ENCODE measurements at regions not wholly inside any gene's neighbourhood (a gene's known extent, or its start where the extent isn't known, plus 50 kb on each side); places are given as distances from the start of the nearest gene placed in this dataset.

DNA sequence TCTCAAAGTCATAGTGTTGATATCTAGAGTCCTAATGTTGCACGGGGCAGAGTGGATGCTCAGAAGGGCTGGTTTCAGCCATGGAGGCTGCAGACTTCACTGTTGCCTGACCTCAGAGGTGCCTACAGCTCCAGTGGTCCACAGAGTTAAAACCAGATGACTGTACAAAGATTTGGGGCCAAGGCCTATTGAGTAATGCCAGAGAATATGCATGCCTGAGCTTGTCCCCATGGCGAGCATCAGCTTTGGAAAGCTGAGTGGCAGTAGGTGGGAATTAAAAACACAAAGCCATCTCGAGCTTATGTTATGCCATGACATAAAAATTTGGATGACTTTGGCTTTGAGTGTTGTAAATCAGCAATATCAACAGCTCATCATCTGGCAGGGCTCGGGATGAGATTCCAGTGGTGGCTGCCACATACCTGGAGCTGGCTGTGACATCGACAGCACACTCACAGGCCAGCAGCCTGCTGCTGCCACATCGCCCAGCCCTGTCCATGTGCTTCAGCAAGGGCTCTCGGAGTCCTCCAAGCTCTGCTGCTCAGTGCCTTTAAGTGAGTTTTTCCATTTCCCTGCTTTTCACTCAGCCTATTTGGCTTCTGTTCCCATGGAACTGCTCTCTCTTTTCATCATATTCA lies 379.6 kb downstream of the TNS3 start:
- peak overlapping the region; percentile 1 to 29 for H2BK12ac ChIP-seq (ENCODE audit: low read length in 2 of 2)
- WGBS: 85% methylated on average over 7 of the region's 7 CpGs
- H3K23ac ChIP-seq (ENCODE audit: low read length in 2 of 2): no peak overlapping the region
- H3K4me2 ChIP-seq (ENCODE audit: low read length, poor library complexity, severe bottlenecking): no peak overlapping the region
- no peak overlapping the region for H4K8ac ChIP-seq (ENCODE audit: low read length)
- no peaks in the 10 kb centered on the region for H3K9me3 ChIP-seq (ENCODE audit: control insufficient read depth, low read length)
- H2BK5ac ChIP-seq (ENCODE audit: low read depth, low read length, poor library complexity, severe bottlenecking): no peak overlapping the region
- H2BK15ac ChIP-seq (ENCODE audit: low read depth, poor library complexity, severe bottlenecking): no peak overlapping the region
- no peak for DNase-seq
- H3K4me1 ChIP-seq (ENCODE audit: control insufficient read depth, insufficient read depth, low read depth, low read length): no peaks in the 10 kb centered on the region
- no peak overlapping the region for H2AFZ ChIP-seq (ENCODE audit: low read depth, low read length)
- no peaks in the 10 kb centered on the region for H3K36me3 ChIP-seq (ENCODE audit: control insufficient read depth in 1 of 2, insufficient read depth in 2 of 2, low read depth in 1 of 2, low read length in 2 of 2)
- H3K14ac ChIP-seq (ENCODE audit: low read length in 2 of 2): peak overlapping the region in 1 of 2 experiments; percentile 61
- H2BK120ac ChIP-seq (ENCODE audit: low read depth, low read length): no peak overlapping the region
- no peaks in the 10 kb centered on the region for H3K79me1 ChIP-seq (replicated peaks; ENCODE audit: low read length, poor library complexity, severe bottlenecking)
- no peak overlapping the region for H3K27ac ChIP-seq (ENCODE audit: low read length, poor library complexity, severe bottlenecking)
- no peak overlapping the region for H4K91ac ChIP-seq (ENCODE audit: low read length)
- no peak overlapping the region for H3K18ac ChIP-seq (ENCODE audit: low read depth in 1 of 2, low read length in 2 of 2)
- no peak overlapping the region for H3K4me3 ChIP-seq (ENCODE audit: insufficient read depth in 1 of 2, low read depth in 1 of 2, low read length in 2 of 2)
- no peak overlapping the region for H3K4ac ChIP-seq (ENCODE audit: low read depth in 1 of 2, low read length in 2 of 2)
- no peak overlapping the region for H2AK5ac ChIP-seq (ENCODE audit: low read length, severe bottlenecking)
- H3K9ac ChIP-seq (ENCODE audit: low read length): no peak overlapping the region
- H3K27me3 ChIP-seq (ENCODE audit: control insufficient read depth in 1 of 2, insufficient read depth in 1 of 2, low read length in 2 of 2): no peaks in the 10 kb centered on the region

DNA sequence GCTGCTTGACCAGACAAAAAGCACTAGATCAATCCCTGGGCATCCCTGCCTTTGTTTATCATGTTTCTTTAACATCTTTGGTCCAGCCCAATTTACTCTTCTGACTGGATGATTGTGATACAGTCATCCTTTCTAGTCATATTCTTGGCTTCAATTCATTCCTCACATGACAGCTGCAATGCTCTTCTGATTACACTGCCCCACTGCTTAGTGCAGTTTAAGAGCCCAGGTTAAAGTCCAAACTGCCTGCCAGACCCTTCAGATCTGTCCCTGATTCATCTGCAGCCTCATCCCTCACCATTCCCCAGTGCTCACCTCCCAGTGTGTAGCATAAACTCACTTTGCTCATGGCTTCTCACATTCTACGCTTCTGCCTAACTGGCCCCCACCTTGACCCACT lies 383.8 kb downstream of the TNS3 start:
- Histone ChIP-seq H3K4me2 (ENCODE audit: low read length, poor library complexity, severe bottlenecking) (no peak overlapping the region), H3K27me3 (ENCODE audit: control insufficient read depth in 1 of 2, insufficient read depth in 1 of 2, low read length in 2 of 2) (no peaks in the 10 kb centered on the region), H3K36me3 (ENCODE audit: control insufficient read depth in 1 of 2, insufficient read depth in 2 of 2, low read depth in 1 of 2, low read length in 2 of 2) (no peaks in the 10 kb centered on the region), H3K14ac (ENCODE audit: low read length in 2 of 2) (no peak overlapping the region), H2AK5ac (ENCODE audit: low read length, severe bottlenecking) (no peak overlapping the region), H3K9me3 (ENCODE audit: control insufficient read depth, low read length) (no peaks in the 10 kb centered on the region), H3K4ac (ENCODE audit: low read depth in 1 of 2, low read length in 2 of 2) (no peak overlapping the region), H4K91ac (ENCODE audit: low read length) (no peak overlapping the region), H4K8ac (ENCODE audit: low read length) (no peak overlapping the region), H3K27ac (ENCODE audit: low read length, poor library complexity, severe bottlenecking) (no peak overlapping the region), H3K9ac (ENCODE audit: low read length) (peak overlapping the region; percentile 31), H2BK12ac (ENCODE audit: low read length in 2 of 2) (no peak overlapping the region), H3K23ac (ENCODE audit: low read length in 2 of 2) (no peak overlapping the region), H2BK5ac (ENCODE audit: low read depth, low read length, poor library complexity, severe bottlenecking) (no peak overlapping the region), H2BK15ac (ENCODE audit: low read depth, poor library complexity, severe bottlenecking) (no peak overlapping the region), H3K79me1 (replicated peaks; ENCODE audit: low read length, poor library complexity, severe bottlenecking) (no peaks in the 10 kb centered on the region), H3K4me1 (ENCODE audit: control insufficient read depth, insufficient read depth, low read depth, low read length) (no peaks in the 10 kb centered on the region), H3K18ac (ENCODE audit: low read depth in 1 of 2, low read length in 2 of 2) (no peak overlapping the region), H2BK120ac (ENCODE audit: low read depth, low read length) (no peak overlapping the region), H2AFZ (ENCODE audit: low read depth, low read length) (no peak overlapping the region), H3K4me3 (ENCODE audit: insufficient read depth in 1 of 2, low read depth in 1 of 2, low read length in 2 of 2) (no peak overlapping the region)
- 91% methylated on average over 1 of the region's 1 CpG for WGBS
- no peak for DNase-seq

GRCh38 chr7:47197486-47197885 lies 384.4 kb downstream of the TNS3 start:
- H2BK5ac ChIP-seq (ENCODE audit: low read depth, low read length, poor library complexity, severe bottlenecking): no peak overlapping the region
- H3K18ac ChIP-seq (ENCODE audit: low read depth in 1 of 2, low read length in 2 of 2): peak overlapping the region in 1 of 2 experiments; percentile 16
- H2BK15ac ChIP-seq (ENCODE audit: low read depth, poor library complexity, severe bottlenecking): no peak overlapping the region
- H3K27ac ChIP-seq (ENCODE audit: low read length, poor library complexity, severe bottlenecking): no peak overlapping the region
- no peak for DNase-seq
- H2BK120ac ChIP-seq (ENCODE audit: low read depth, low read length): no peak overlapping the region
- no peak overlapping the region for H2AK5ac ChIP-seq (ENCODE audit: low read length, severe bottlenecking)
- H3K9ac ChIP-seq (ENCODE audit: low read length): no peak overlapping the region
- H3K4me2 ChIP-seq (ENCODE audit: low read length, poor library complexity, severe bottlenecking): no peak overlapping the region
- H3K27me3 ChIP-seq (ENCODE audit: control insufficient read depth in 1 of 2, insufficient read depth in 1 of 2, low read length in 2 of 2): no peaks in the 10 kb centered on the region
- H3K4me3 ChIP-seq (ENCODE audit: insufficient read depth in 1 of 2, low read depth in 1 of 2, low read length in 2 of 2): no peak overlapping the region
- H3K79me1 ChIP-seq (replicated peaks; ENCODE audit: low read length, poor library complexity, severe bottlenecking): no peaks in the 10 kb centered on the region
- no peaks in the 10 kb centered on the region for H3K9me3 ChIP-seq (ENCODE audit: control insufficient read depth, low read length)
- H3K23ac ChIP-seq (ENCODE audit: low read length in 2 of 2): no peak overlapping the region
- no peak overlapping the region for H4K91ac ChIP-seq (ENCODE audit: low read length)
- H3K4ac ChIP-seq (ENCODE audit: low read depth in 1 of 2, low read length in 2 of 2): no peak overlapping the region
- no peak overlapping the region for H4K8ac ChIP-seq (ENCODE audit: low read length)
- H3K36me3 ChIP-seq (ENCODE audit: control insufficient read depth in 1 of 2, insufficient read depth in 2 of 2, low read depth in 1 of 2, low read length in 2 of 2): no peaks in the 10 kb centered on the region
- H2BK12ac ChIP-seq (ENCODE audit: low read length in 2 of 2): no peak overlapping the region
- no peak overlapping the region for H2AFZ ChIP-seq (ENCODE audit: low read depth, low read length)
- no peak overlapping the region for H3K14ac ChIP-seq (ENCODE audit: low read length in 2 of 2)
- H3K4me1 ChIP-seq (ENCODE audit: control insufficient read depth, insufficient read depth, low read depth, low read length): no peaks in the 10 kb centered on the region
- WGBS: 66% methylated on average over 2 of the region's 2 CpGs

DNA sequence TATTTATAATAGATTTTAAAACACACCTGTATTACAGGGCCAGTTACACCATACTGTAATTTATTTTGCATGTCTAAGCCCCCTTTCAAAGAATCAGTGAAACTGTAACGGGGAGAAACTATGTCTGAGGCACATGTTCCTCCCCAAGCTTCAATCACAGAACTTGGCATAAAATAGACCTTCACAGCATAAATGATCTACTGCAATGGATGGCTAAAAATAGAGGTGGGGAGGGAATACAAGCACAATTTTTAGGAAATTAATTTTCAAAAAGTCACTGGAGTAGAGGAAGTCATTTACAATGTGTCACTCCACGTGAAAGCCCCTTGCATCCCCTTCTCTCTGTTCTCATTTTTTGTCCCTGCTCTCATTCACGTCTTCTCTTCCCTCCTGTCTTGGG lies 385.2 kb downstream of the TNS3 start:
- Histone ChIP-seq H2BK15ac (ENCODE audit: low read depth, poor library complexity, severe bottlenecking) (no peak overlapping the region), H2BK5ac (ENCODE audit: low read depth, low read length, poor library complexity, severe bottlenecking) (no peak overlapping the region), H3K9me3 (ENCODE audit: control insufficient read depth, low read length) (no peaks in the 10 kb centered on the region), H3K18ac (ENCODE audit: low read depth in 1 of 2, low read length in 2 of 2) (no peak overlapping the region), H3K36me3 (ENCODE audit: control insufficient read depth in 1 of 2, insufficient read depth in 2 of 2, low read depth in 1 of 2, low read length in 2 of 2) (no peaks in the 10 kb centered on the region), H2AK5ac (ENCODE audit: low read length, severe bottlenecking) (no peak overlapping the region), H3K4me1 (ENCODE audit: control insufficient read depth, insufficient read depth, low read depth, low read length) (no peaks in the 10 kb centered on the region), H3K9ac (ENCODE audit: low read length) (no peak overlapping the region), H3K79me1 (replicated peaks; ENCODE audit: low read length, poor library complexity, severe bottlenecking) (no peaks in the 10 kb centered on the region), H3K4me2 (ENCODE audit: low read length, poor library complexity, severe bottlenecking) (no peak overlapping the region), H4K91ac (ENCODE audit: low read length) (no peak overlapping the region), H3K27me3 (ENCODE audit: control insufficient read depth in 1 of 2, insufficient read depth in 1 of 2, low read length in 2 of 2) (peaks cover 4 to 5% of the 10 kb centered on the region in 2 experiments), H2BK12ac (ENCODE audit: low read length in 2 of 2) (no peak overlapping the region), H3K4me3 (ENCODE audit: insufficient read depth in 1 of 2, low read depth in 1 of 2, low read length in 2 of 2) (no peak overlapping the region), H3K4ac (ENCODE audit: low read depth in 1 of 2, low read length in 2 of 2) (no peak overlapping the region), H4K8ac (ENCODE audit: low read length) (no peak overlapping the region), H3K23ac (ENCODE audit: low read length in 2 of 2) (no peak overlapping the region), H3K14ac (ENCODE audit: low read length in 2 of 2) (no peak overlapping the region), H2BK120ac (ENCODE audit: low read depth, low read length) (no peak overlapping the region), H2AFZ (ENCODE audit: low read depth, low read length) (no peak overlapping the region), H3K27ac (ENCODE audit: low read length, poor library complexity, severe bottlenecking) (no peak overlapping the region)
- no peak for DNase-seq
- 91% methylated on average over 3 of the region's 3 CpGs for WGBS

Data from mesenchymal stem cell (in vitro differentiated cells and primary cell).